Liver (tissue), 8 donors: ENCODE measurements at regions not wholly inside any gene's neighbourhood (a gene's known extent, or its start where the extent isn't known, plus 50 kb on each side); places are given as distances from the start of the nearest gene placed in this dataset.

Experiments used
- DNase-seq: peaks from one replicate; pipeline ENCODE4 v3.0.0-alpha.2; 2017; ENCODE audit warnings: low spot score
- H3K27ac ChIP-seq, 2 donors: one replicate each; pipeline ENCODE4 v1.7.0; 2013; ENCODE audit warnings: inconsistent platforms in 2 of 2, low read length in 2 of 2, control low read depth in 1 of 2, low read depth in 1 of 2, mild to moderate bottlenecking in 1 of 2
- H3K27me3 ChIP-seq, 4 donors: one replicate each; pipeline versions ENCODE4 v1.6.1 to v1.7.0; 2013; ENCODE audit warnings: low read length in 3 of 4, inconsistent platforms in 1 of 4, mild to moderate bottlenecking in 1 of 4, moderate library complexity in 1 of 4; ENCODE audit not compliant: control insufficient read depth in 4 of 4, insufficient read depth in 4 of 4
- H3K36me3 ChIP-seq, 4 donors: one replicate each; pipeline versions ENCODE4 v1.6.1 to v1.7.0; 2013; ENCODE audit warnings: low read length in 3 of 4, mild to moderate bottlenecking in 3 of 4, low read depth in 1 of 4, moderate library complexity in 1 of 4; ENCODE audit not compliant: control insufficient read depth in 4 of 4, insufficient read depth in 3 of 4
- H3K4me1 ChIP-seq, 4 donors: one replicate each; pipeline versions ENCODE4 v1.6.1 to v1.7.0; 2013; ENCODE audit warnings: low read length in 3 of 4, mild to moderate bottlenecking in 3 of 4, moderate library complexity in 1 of 4; ENCODE audit not compliant: control insufficient read depth in 4 of 4, insufficient read depth in 4 of 4
- H3K4me3 ChIP-seq, 3 donors: one replicate each; pipeline versions ENCODE4 v1.6.1 to v1.7.0; 2013; ENCODE audit warnings: low read length in 3 of 3, control low read depth in 1 of 3, low read depth in 1 of 3, mild to moderate bottlenecking in 1 of 3
- H3K9ac ChIP-seq, 2 donors: one replicate each; pipeline ENCODE4 v1.7.0; 2013; ENCODE audit warnings: low read length in 2 of 2, mild to moderate bottlenecking in 2 of 2, moderate library complexity in 2 of 2, control low read depth in 1 of 2, low read depth in 1 of 2
- H3K9me3 ChIP-seq, 4 donors: one replicate each; pipeline versions ENCODE4 v1.6.1 to v1.7.0; 2013; ENCODE audit warnings: low read length in 3 of 4; ENCODE audit not compliant: control insufficient read depth in 4 of 4
- ATF3 ChIP-seq: IDR thresholded peaks from 2 replicates; pipeline ENCODE4 v1.6.1; 2016; ENCODE audit warnings: antibody characterized with exemption
- CTCF ChIP-seq: fragments of 150-350 bp; IDR thresholded peaks from 2 replicates; pipeline ENCODE4 v1.5.1; 2017; ENCODE audit warnings: improper control_type of control experiment, low read depth, low read length; ENCODE audit not compliant: missing input control
- EGR1 ChIP-seq, 2 donors: IDR thresholded peaks; 2 replicates each; pipeline ENCODE4 v1.6.1; 2016 to 2018; ENCODE audit warnings: antibody characterized with exemption in 2 of 2, low read depth in 2 of 2
- FOXA1 ChIP-seq: IDR thresholded peaks from 2 replicates; pipeline ENCODE4 v1.6.1; 2016; ENCODE audit warnings: antibody characterized with exemption
- FOXA2 ChIP-seq: IDR thresholded peaks from 2 replicates; pipeline ENCODE4 v1.6.1; 2016; ENCODE audit warnings: antibody characterized with exemption
- GABPA ChIP-seq, 2 donors: IDR thresholded peaks in 1 of 2; conservative IDR thresholded peaks in 1 of 2; 2 replicates each; pipeline ENCODE4 v1.6.1; 2016; ENCODE audit warnings: antibody characterized with exemption in 2 of 2, mild to moderate bottlenecking in 1 of 2, moderate library complexity in 1 of 2
- HNF4A ChIP-seq, 2 donors: conservative IDR thresholded peaks; 2 replicates each; pipeline ENCODE4 v1.6.1; 2016; ENCODE audit warnings: antibody characterized with exemption in 2 of 2, mild to moderate bottlenecking in 2 of 2
- HNF4G ChIP-seq: IDR thresholded peaks from 2 replicates; pipeline ENCODE4 v1.6.1; 2016; ENCODE audit warnings: antibody characterized with exemption
- JUND ChIP-seq, 2 donors: IDR thresholded peaks; 2 replicates each; pipeline ENCODE4 v1.6.1; 2016; ENCODE audit warnings: antibody characterized with exemption in 2 of 2
- MAX ChIP-seq: IDR thresholded peaks from 2 replicates; pipeline ENCODE4 v1.6.1; 2016; ENCODE audit warnings: antibody characterized with exemption
- NR2F2 ChIP-seq: IDR thresholded peaks from 2 replicates; pipeline ENCODE4 v1.6.1; 2016; ENCODE audit warnings: antibody characterized with exemption
- RAD21 ChIP-seq, 2 donors: IDR thresholded peaks; 2 replicates each; pipeline ENCODE4 v1.6.1; 2016; ENCODE audit warnings: antibody characterized with exemption in 2 of 2, mild to moderate bottlenecking in 2 of 2
- REST ChIP-seq: IDR thresholded peaks from 2 replicates; pipeline ENCODE4 v1.6.1; 2016; ENCODE audit warnings: antibody characterized with exemption, mild to moderate bottlenecking
- RXRA ChIP-seq, 2 donors: IDR thresholded peaks; 2 replicates each; pipeline ENCODE4 v1.6.1; 2017 to 2018; ENCODE audit warnings: antibody characterized with exemption in 2 of 2, mild to moderate bottlenecking in 1 of 2
- SP1 ChIP-seq: IDR thresholded peaks from 2 replicates; pipeline ENCODE4 v1.6.1; 2018; ENCODE audit warnings: antibody characterized with exemption, mild to moderate bottlenecking
- TAF1 ChIP-seq: conservative IDR thresholded peaks from 2 replicates; pipeline ENCODE4 v1.6.1; 2016; ENCODE audit warnings: antibody characterized with exemption, mild to moderate bottlenecking
- YY1 ChIP-seq: IDR thresholded peaks from 2 replicates; pipeline ENCODE4 v1.6.1; 2016; ENCODE audit warnings: antibody characterized with exemption, mild to moderate bottlenecking
- ZBTB33 ChIP-seq: IDR thresholded peaks from 2 replicates; pipeline ENCODE4 v1.6.1; 2016; ENCODE audit warnings: antibody characterized with exemption
- WGBS: extraction: QIAGEN DNeasy Blood & Tissue Kit; methylation state at CpG from one replicate; pipeline ENCODE4 v1.1.7; 2013; 5-methylcytosine and 5-hydroxymethylcytosine counted together
- donor health status: healthy.
- donor health status: healthy.
- donor health status: healthy.
- donor health status: healthy.
- donor health status: healthy.

- TF ChIP-seq RAD21 (IDR thresholded peaks at IDR 0.05) = no peak
- TF ChIP-seq ATF3 = no peak
- TF ChIP-seq EGR1 (IDR thresholded peaks at IDR 0.05; ENCODE audit: low read depth in 2 of 2) = no peak
- TF ChIP-seq HNF4A (conservative IDR thresholded peaks at IDR 0.05) = no peak
- TF ChIP-seq HNF4G = no peak
- no peak for TF ChIP-seq RXRA (IDR thresholded peaks at IDR 0.05)
- TF ChIP-seq YY1 = no peak
- TF ChIP-seq NR2F2 = no peak
- no peak for TF ChIP-seq ZBTB33
- TF ChIP-seq REST = no peak
- no peak for TF ChIP-seq MAX
- TF ChIP-seq SP1 = no peak
- no peak for TF ChIP-seq TAF1
- no peak for TF ChIP-seq FOXA1
- no peak for TF ChIP-seq GABPA (IDR thresholded peaks at IDR 0.05 in 1 of 2, conservative IDR thresholded peaks at IDR 0.05 in 1 of 2)
- no peak for TF ChIP-seq JUND (IDR thresholded peaks at IDR 0.05)
- no peak for TF ChIP-seq FOXA2
- no peak for TF ChIP-seq CTCF
- Histone ChIP-seq H3K36me3 (no peaks in the 10 kb centered on the region), H3K4me3 (no peak overlapping the region), H3K9me3 (peaks cover 5 to 8% (median 7%) of the 10 kb centered on the region in 4 donors), H3K27ac (no peak overlapping the region), H3K9ac (no peak overlapping the region), H3K27me3 (peaks cover 0 to 8% (median under 1%) of the 10 kb centered on the region in 4 donors), H3K4me1 (no peaks in the 10 kb centered on the region)
- no peak for DNase-seq
- WGBS = 83% methylated on average over 3 of the region's 3 CpGs
Measured at GRCh38 chr12:125292700-125293099, 227.5 kb downstream of the AACS start.
